H7 (cell line): ENCODE measurements at regions not wholly inside any gene's neighbourhood (a gene's known extent, or its start where the extent isn't known, plus 50 kb on each side); places are given as distances from the start of the nearest gene placed in this dataset.

ENCODE experiments used
- DNase-seq: peaks from one replicate; pipeline ENCODE4 v3.0.0; 2012
- H3K27me3 ChIP-seq: 2 replicates; pipeline ENCODE4 v1.6.0; 2011; ENCODE audit warnings: mild to moderate bottlenecking, low read length; ENCODE audit not compliant: control insufficient read depth, insufficient read depth
- H3K36me3 ChIP-seq: replicated peaks from 2 replicates; pipeline ENCODE4 v1.5.1; 2011; ENCODE audit warnings: low read length; ENCODE audit not compliant: control insufficient read depth, insufficient read depth
- H3K4me3 ChIP-seq: 2 replicates; pipeline ENCODE4 v1.5.1; 2011; ENCODE audit warnings: low read depth, mild to moderate bottlenecking, control low read depth, low read length, moderate library complexity; ENCODE audit not compliant: insufficient read depth

- no peak for DNase-seq
- H3K4me3 ChIP-seq, result no peak overlapping the region
- no peaks in the 10 kb centered on the region for H3K27me3 ChIP-seq
- H3K36me3 ChIP-seq, result no peaks in the 10 kb centered on the region
Observed at GRCh38 chr9:18184401-18184800, 289.6 kb upstream of the ADAMTSL1 start.

GRCh38 chr9:18185196-18185595 is 288.8 kb upstream of the ADAMTSL1 start:
- DNase-seq, result no peak
- Histone ChIP-seq H3K36me3 (no peaks in the 10 kb centered on the region), H3K4me3 (no peak overlapping the region), H3K27me3 (no peaks in the 10 kb centered on the region)

DNA sequence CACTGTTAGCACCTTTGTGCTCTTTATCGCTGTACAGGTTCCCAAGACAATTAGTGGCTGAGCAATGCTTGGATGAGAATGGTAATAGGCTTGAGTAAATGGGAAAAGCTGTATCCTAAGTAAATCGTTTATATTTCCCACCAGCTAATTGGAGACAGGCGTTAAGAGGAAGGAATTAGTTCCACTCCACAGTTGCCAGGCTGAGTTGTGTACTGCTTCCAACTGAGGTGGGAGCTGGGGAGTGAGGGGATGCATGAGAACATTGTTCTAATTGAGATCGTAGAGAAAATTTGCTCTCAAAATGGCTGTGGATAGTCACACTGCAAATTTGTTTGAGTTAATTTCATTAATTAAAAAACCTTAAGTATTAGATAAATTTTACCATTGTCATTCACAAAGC is 285.0 kb upstream of the ADAMTSL1 start:
- Histone ChIP-seq H3K36me3 (no peaks in the 10 kb centered on the region), H3K4me3 (no peak overlapping the region), H3K27me3 (no peaks in the 10 kb centered on the region)
- no peak for DNase-seq

DNA sequence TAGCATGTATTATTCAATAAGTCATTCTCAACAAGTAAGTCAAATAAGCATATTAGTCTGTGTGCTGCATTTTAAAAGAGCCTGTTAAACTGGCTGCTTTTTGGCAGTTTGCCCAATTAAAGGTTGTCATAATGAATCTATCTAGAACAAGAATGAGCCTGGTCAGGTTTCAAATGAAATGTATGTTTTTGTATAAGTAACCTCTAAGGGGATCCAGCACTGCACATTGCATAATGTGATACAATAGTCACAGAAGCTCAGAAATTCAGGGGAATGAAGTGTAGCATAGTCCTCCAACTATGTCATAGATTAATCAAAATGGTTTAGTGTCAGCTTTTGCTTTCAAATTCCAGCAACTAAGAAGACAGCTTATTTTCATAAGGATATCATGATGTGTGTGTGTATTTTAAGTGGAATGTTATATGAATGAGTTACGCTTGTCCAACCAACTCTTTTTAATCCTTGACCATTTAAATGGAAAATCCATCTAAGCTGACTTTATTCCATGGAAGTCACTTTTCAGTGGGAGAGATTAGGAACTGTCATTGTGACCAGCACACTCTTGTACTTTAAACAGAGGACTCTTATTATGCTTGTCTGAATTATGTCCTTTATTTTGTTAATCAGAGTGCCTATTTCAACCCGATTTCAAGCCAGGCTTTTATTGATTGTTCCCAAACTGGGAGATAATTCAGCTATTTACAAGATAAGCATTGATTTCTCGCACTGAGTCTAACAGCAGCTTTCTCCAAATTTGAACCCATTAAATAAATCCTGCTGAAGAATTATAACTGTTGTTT is 283.9 kb upstream of the ADAMTSL1 start:
- Histone ChIP-seq H3K36me3 (no peaks in the 10 kb centered on the region), H3K27me3 (no peaks in the 10 kb centered on the region), H3K4me3 (no peak overlapping the region)
- no peak for DNase-seq

GRCh38 chr9:18190671-18191374 is 283.1 kb upstream of the ADAMTSL1 start:
- Histone ChIP-seq H3K27me3 (no peaks in the 10 kb centered on the region), H3K4me3 (no peak overlapping the region), H3K36me3 (no peaks in the 10 kb centered on the region)
- DNase-seq, result no peak

DNA sequence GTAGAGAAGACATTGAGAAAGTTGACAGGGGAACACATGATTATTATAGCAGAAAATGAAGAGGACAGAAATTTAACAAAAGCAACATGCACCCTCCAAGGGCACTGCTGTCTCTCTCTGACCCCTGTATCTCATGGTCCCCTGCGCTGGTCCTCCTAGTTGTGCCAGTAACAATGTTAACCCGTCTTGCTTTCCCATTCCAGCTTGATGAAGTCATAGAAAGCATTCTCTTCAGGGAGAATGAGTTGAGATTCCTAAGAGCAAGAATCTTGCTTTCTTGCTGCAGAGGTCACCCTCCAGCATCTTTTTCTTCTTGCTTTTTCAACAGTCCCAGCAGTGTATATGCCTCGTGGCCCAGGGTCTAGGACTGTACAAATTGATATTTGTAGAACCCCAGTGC is 279.6 kb upstream of the ADAMTSL1 start:
- Histone ChIP-seq H3K4me3 (no peak overlapping the region), H3K27me3 (no peaks in the 10 kb centered on the region), H3K36me3 (no peaks in the 10 kb centered on the region)
- DNase-seq, result no peak

- Histone ChIP-seq H3K27me3 (no peaks in the 10 kb centered on the region), H3K36me3 (no peaks in the 10 kb centered on the region), H3K4me3 (no peak overlapping the region)
- DNase-seq, result no peak
Observed at GRCh38 chr9:18195223-18195622, 278.7 kb upstream of the ADAMTSL1 start.

- H3K4me3 ChIP-seq, result no peak overlapping the region
Observed at GRCh38 chr9:18202924-18203323, 271.0 kb upstream of the ADAMTSL1 start.

DNA sequence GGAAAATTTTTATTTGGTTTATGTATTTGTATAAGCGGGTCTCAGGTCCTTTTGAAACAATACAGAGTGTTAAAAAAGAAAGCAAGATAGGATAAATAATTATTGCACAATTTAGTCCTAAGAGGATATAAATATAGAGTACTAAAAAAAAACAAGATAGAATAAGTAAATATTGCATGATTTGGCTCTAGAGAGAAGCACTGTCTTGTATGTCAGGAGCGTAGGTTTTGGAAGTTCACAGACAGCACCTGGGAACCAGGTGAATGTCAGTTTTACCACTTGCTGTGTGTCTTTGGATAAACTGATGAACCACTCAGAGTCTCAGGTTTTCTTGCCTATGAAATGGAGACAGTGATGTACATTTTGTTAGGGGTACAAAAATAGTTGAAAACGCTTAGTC is 266.2 kb upstream of the ADAMTSL1 start:
- H3K36me3 ChIP-seq, result no peaks in the 10 kb centered on the region
- H3K27me3 ChIP-seq, result no peaks in the 10 kb centered on the region
- no peak overlapping the region for H3K4me3 ChIP-seq
- no peak for DNase-seq

More at GRCh38 chr9:18202924-18203323, 271.0 kb upstream of the ADAMTSL1 start:
- Histone ChIP-seq H3K36me3 (no peaks in the 10 kb centered on the region), H3K27me3 (no peaks in the 10 kb centered on the region)
- no peak for DNase-seq

GRCh38 chr9:18208166-18209059 is 265.5 kb upstream of the ADAMTSL1 start:
- H3K27me3 ChIP-seq, result no peaks in the 10 kb centered on the region
- DNase-seq, result peak; percentile 7
- no peak overlapping the region for H3K4me3 ChIP-seq
- no peaks in the 10 kb centered on the region for H3K36me3 ChIP-seq

- Histone ChIP-seq H3K36me3 (no peaks in the 10 kb centered on the region), H3K4me3 (no peak overlapping the region), H3K27me3 (no peaks in the 10 kb centered on the region)
- no peak for DNase-seq
Observed at GRCh38 chr9:18215626-18216025, 258.3 kb upstream of the ADAMTSL1 start.

GRCh38 chr9:18216376-18216775 is 257.6 kb upstream of the ADAMTSL1 start:
- Histone ChIP-seq H3K4me3 (no peak overlapping the region), H3K27me3 (no peaks in the 10 kb centered on the region), H3K36me3 (no peaks in the 10 kb centered on the region)
- no peak for DNase-seq

DNA sequence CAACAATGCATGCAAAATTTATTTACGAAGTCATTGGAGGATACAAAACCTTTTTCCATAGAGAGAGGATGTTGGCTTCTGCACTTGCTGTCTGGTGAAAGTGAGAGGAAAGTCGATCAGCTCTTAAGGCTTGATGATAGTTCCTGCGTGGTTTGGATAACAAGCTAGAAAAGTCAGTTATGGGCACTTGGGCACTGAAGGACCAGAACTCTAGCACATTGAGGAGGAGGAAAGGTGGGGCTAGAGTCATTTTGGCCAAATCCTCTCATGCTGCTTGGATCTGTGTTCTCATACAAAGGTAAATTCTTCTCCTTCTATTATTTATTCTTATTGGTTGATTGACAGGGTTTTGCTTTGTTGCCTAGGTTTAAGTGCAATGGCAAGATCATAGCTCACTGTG is 245.9 kb upstream of the ADAMTSL1 start:
- DNase-seq, result no peak
- H3K27me3 ChIP-seq, result no peaks in the 10 kb centered on the region
- H3K4me3 ChIP-seq, result no peak overlapping the region
- H3K36me3 ChIP-seq, result no peaks in the 10 kb centered on the region

GRCh38 chr9:18229992-18230676 is 243.8 kb upstream of the ADAMTSL1 start:
- H3K36me3 ChIP-seq, result no peaks in the 10 kb centered on the region
- no peak overlapping the region for H3K4me3 ChIP-seq
- DNase-seq, result no peak
- no peaks in the 10 kb centered on the region for H3K27me3 ChIP-seq
